NK-92 treated with Interleukin-12 subunit alpha and Interleukin-12 subunit beta, amount 100 ng/mL, for 24 hours (cell line): ENCODE measurements at regions not wholly inside any gene's neighbourhood (a gene's known extent, or its start where the extent isn't known, plus 50 kb on each side); places are given as distances from the start of the nearest gene placed in this dataset.
"Not testable (repeated sequence)": the region's sequence is repeated elsewhere in the genome, so short reads cannot be mapped to it uniquely, and the experiment has no call there.

Experiments
- DNase-seq: peaks from one replicate; lab custom pipeline; 2025; lab: John Stamatoyannopoulos, UW

GRCh38 chr13:86856991-86857390 lies 814.2 kb upstream of the SLITRK5 start:
- no peak for DNase-seq

DNA sequence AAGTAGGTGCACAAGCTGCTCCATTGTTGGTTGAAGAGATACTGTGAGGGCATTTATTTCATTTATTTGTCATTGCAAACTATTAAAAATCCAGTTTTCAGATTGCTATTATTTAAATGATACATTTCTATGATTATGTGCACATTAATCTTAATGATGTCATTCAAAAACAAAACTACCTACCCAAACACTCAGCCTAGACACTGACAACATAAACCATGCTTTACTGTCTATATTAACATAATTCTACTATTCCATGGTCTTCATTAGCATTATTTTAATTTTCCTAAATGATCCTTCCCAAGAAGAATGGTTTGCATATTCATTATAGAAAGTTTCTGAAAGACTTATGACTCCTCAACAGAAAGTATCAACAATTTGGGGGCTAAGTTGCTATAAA lies 813.0 kb upstream of the SLITRK5 start:
- no peak for DNase-seq

DNA sequence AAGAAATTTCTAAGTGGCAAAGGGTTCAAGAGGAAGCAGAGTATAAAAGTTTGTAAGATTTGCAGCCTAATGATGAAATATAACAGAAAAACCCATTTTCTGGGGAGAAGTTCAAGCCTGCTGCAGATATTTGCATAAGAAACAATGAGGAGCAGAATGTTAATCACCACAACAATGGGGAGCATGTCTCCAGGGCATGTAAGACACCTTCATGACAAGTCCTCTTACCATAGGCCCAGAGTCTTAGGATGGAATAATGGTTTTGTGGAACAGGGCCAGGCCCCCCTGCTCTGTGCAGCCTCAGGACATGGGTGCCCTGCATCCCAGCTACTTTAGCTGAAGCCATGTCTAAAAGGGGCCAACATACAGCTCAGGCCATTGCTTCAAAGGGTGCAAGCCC lies 809.0 kb upstream of the SLITRK5 start:
- no peak for DNase-seq

DNA sequence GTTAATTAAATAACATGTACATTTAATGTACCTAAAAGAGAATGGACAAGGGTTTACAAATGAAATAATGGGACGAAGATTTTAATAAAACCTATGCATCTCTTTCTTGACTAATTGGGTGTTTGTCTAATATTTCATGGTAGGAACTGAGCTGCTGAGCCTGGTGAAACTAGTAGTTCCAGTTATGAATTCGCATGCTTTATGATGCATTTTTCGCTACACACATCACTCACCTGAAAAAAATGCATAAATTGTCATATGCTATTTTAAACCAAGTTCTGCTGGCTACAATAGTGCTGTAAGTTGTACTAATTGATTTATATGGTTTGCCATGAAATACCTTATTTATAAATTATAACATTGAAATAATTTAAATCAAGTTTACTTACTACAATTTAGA lies 806.8 kb upstream of the SLITRK5 start:
- no peak for DNase-seq

- no peak for DNase-seq
These were observed 800.7 kb upstream of the SLITRK5 start for GRCh38 chr13:86870444-86870843.

DNA sequence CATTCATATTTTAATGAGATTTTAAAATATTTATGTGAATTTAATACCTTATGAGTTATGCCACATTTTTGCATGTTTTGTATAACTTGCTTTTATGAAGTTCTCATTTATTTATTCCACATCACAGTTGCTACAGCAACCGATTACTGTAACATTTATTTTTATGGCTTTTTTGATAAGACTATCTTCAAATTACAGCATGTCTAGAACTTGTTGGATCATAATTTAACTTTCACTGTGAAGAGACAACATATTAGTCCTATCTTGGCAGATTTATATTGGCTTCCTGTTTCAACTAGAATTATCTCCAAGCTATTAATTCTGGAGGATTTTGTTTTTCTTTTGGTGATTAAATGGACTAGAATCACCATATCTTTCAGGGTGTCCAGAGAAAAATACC lies 793.7 kb upstream of the SLITRK5 start:
- no peak for DNase-seq

GRCh38 chr13:86878781-86879180 lies 792.4 kb upstream of the SLITRK5 start:
- DNase-seq: no peak

DNA sequence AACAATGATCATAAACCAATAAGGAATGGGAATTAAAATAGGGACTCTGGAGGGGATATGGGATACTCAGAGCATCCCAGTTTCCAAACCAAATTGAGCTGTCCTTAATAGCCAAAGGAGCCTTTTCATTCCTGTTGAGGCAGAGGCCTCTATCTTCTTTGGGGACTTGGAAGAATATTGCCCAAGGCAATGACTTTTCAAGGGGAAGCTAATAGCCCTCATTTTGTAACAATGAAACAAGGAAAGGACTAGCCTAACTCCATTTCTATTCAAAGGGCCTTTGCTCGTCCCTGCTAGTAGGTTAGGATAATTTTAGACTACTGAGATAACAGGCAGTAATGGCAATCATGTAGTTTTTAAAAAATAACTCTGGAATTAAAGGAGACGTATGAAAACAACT lies 789.8 kb upstream of the SLITRK5 start:
- no peak for DNase-seq

- DNase-seq: no peak
These were observed 789.1 kb upstream of the SLITRK5 start for GRCh38 chr13:86882107-86882506.

DNA sequence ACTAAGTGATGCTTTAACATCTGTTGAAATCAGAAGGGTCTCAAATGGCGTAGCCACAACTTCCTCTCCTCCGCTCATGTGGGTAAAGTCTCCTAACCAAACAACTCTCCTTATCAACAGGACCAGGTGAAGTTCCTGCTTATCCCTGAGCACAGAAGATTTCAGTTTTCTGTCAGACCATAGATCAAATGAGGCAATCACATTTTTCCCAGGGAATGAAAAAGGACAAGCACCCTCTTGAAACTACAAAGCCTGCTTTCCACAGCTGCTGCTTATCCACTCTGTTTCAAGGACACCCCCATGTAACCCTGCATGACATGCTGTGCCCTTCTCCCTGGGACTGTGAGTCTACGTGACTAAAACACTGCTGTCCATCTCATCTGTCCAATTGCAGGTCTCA lies 788.3 kb upstream of the SLITRK5 start:
- DNase-seq: no peak

DNA sequence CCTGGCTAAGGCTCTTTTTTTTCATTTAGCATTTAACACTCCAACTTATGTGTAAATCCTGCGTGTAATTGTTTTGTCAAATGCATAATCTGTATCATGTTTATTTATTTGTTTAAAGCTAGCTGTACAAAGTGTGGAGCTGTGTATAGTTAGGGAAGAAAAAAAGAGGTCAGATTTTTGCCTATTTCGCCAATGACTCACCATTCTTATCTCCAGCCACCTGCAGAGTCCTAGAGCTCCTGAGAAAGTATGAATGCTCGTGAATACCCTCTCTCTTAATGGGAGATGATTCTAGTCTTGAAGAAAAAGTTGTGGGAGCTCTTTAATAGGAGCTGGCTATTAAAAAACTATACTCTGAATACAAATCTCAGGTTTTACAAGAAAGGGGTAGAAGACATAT lies 778.8 kb upstream of the SLITRK5 start:
- DNase-seq: no peak

- no peak for DNase-seq
These were observed 770.3 kb upstream of the SLITRK5 start for GRCh38 chr13:86900906-86901305.

GRCh38 chr13:86906127-86906874 lies 764.9 kb upstream of the SLITRK5 start:
- no peak for DNase-seq

DNA sequence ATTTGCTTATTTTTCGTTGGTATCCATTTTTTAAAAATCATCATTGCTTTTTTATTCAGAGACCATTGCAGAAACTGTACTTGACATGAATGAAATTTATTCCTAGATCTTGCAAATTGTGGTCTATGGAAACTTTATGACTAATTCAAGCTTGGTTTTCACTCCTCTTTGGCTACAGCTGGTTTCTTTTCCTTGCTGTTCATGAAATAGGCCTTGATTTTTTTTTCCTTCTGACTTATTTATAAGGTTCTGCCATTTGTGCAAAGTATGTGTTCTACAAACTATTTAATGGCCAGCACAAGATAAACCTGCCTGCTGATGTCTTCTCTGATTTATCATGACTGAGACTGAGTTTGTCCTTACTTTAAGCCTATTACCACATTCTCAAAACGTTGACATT lies 764.0 kb upstream of the SLITRK5 start:
- DNase-seq: no peak

DNA sequence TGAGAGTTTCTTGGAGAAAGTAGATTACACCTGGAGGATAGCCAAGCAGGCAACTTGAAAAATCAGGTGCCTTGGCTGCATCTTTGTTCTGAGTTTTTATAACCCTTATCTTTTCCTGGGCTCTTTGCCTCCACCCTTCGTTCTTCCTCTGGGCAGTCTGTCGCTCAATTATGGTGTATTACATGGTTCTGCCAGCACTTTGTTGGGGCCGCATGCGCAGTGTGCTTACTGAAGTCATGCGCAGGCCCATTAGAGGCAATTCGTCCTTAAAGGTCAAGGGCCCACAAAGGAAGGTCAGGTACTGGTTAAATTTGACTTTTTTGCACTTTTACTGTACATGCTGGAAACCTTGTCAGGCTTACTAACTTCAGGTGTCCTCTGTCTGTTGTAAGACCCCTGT lies 761.9 kb upstream of the SLITRK5 start:
- no peak for DNase-seq

DNA sequence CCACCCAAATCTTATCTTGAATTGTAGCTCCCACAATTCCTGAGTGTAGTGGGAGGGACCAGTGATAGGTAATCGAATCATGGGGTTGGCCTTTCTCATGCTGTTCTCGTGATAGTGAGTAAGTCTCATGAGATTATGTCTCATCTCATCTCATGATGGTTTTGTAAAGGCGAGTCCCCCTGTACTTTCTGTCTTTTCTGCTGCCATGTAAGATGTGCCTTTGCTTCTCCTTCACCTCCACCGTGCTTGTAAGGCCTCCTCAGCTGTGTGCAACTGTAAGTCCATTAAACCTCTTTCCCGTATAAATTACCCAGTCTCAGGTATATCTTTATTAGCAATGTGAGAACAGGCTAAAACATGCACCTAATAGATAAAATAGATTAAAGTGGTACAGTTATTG lies 756.4 kb upstream of the SLITRK5 start:
- DNase-seq: no peak

DNA sequence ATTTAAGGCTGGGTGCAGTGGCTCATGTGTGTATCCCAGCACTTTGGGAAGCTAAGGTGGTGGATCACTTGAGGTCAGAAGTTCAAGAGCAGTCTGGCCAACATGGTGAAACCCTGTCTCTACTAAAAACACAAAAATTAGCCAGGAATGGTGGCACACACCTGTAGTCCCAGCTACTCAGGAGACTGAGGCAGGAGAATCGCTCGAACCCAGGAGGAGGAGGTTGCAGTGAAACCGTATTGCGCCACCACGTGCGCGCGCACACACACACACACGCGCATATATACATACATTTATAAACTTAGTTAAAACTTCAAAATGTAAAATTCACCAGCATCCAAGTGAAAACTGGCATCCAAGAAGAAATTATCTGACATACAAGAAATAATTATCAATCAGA lies 753.7 kb upstream of the SLITRK5 start:
- not testable (repeated sequence) for DNase-seq

GRCh38 chr13:86918682-86919081 lies 752.5 kb upstream of the SLITRK5 start:
- no peak for DNase-seq

GRCh38 chr13:86920961-86921360 lies 750.2 kb upstream of the SLITRK5 start:
- DNase-seq: no peak

DNA sequence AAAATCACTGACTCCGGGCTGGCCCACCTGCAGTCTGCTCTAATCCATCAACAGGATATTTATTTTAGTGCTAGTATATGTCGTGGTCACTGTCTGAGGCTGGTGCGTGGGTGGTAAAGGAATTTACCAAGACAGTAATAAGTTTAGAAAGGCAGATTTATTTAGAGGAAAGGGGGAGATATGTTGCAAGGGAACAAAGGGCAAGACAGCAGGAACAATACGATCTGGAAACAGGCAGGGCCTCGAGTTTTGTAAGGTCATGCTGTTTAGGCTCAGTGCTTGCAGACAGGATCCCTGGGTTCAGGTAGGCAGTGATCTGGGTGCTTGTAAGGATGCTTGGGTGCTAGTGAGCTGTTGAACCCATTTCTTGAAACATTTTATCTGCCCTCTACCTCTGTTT lies 748.2 kb upstream of the SLITRK5 start:
- no peak for DNase-seq

DNA sequence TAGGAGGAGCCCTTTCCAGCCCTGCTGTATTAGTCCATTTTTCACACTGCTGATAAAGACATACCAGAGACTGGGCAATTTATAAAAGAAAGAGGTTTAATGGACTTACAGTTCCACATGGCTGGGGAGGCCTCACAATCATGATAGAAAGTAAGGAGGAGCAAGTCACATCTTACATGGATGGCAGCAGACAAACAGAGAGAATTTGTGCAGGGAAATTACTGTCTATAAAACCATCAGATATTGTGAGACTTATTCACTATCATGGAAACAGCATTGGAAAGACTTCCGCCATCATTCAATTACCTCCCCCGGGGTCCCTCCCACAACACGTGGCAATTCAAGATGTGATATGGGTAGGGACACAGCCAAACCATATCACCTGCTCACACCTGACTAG lies 744.3 kb upstream of the SLITRK5 start:
- not testable (repeated sequence) for DNase-seq

GRCh38 chr13:86932776-86933334 lies 738.3 kb upstream of the SLITRK5 start:
- no peak for DNase-seq

- DNase-seq: no peak
These were observed 737.5 kb upstream of the SLITRK5 start for GRCh38 chr13:86933676-86934075.

DNA sequence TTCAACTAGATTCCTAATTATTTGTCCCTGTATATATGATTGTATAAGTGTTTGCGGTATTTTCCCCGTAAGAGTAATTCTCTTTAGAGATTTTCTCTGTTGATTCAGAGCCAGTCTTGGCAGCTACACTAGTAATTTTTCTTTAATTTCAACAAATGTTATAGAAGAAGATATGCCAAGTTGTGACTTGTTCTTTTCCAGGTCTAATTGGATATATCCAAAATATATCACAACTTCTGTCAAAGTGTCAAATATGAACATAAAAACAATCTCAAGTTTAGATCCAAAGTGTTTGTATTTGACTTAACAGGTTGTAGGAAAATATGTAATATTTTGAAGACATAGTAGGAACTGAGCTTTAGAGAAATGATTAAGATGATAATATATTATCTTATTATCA lies 733.9 kb upstream of the SLITRK5 start:
- DNase-seq: no peak
